ENCODE measurements at regions not wholly inside any gene's neighbourhood (a gene's known extent, or its start where the extent isn't known, plus 50 kb on each side); places are given as distances from the start of the nearest gene placed in this dataset.

- TF ChIP-seq POLR2A (IDR thresholded peaks at IDR 0.05) = no peak
- TF ChIP-seq POLR2AphosphoS5 (IDR thresholded peaks at IDR 0.05) = no peak
- no peak for TF ChIP-seq EP300 (IDR thresholded peaks at IDR 0.05)
These were observed 215.4 kb upstream of the PGRMC2 start for GRCh38 chr4:128502818-128503527.

Measured in upper lobe of left lung (tissue), 4 donors.